Fibroblast of the conjunctiva (primary cell): ENCODE measurements at regions not wholly inside any gene's neighbourhood (a gene's known extent, or its start where the extent isn't known, plus 50 kb on each side); places are given as distances from the start of the nearest gene placed in this dataset.
A peak's percentile ranks its signal among the peaks of the same experiment; 100 is the strongest.
"Not testable (repeated sequence)": the region's sequence is repeated elsewhere in the genome, so short reads cannot be mapped to it uniquely, and the experiment has no call there.

Experiments
- DNase-seq: peaks from one replicate; pipeline ENCODE4 v3.0.0-alpha.2; 2010; ENCODE audit warnings: low read depth

DNA sequence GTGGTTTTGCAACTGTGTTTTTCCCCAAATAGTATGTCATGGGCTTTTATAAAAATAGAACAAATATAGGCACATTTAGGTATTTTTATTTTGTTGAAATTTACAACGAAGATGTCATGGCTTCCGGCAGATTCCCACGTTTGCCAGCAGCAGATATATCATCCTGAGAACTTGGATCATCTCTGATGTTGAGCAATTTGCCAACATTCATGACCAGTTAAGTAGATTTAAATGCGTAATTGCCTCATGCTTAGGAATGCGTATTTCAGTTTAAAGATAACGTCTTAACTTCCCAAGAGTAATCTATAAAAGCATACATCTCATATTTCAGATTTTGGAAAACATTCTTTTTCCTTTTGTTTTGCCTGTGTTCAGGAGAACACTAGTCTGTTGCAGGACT lies 457.8 kb downstream of the QKI start:
- peak; percentile 68 for DNase-seq

DNA sequence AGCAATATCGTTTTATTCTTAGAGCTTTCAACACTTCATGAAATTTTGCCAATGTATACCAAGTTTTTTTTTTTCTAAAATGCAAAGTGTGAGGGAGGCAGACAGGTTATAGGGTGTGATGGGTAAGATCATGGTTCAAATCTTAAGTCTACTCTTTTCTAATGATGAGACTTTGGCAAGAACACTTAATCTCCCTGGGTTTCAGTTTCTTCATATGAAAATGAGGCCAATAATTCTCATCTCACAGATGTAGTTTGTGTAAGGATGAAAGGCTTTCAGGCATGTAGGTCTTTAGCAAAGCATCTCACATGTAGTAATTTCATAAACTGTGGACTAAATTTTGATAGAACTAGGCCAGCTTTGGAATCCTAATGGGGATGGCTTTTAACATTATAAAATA lies 457.1 kb downstream of the QKI start:
- DNase-seq, result no peak

DNA sequence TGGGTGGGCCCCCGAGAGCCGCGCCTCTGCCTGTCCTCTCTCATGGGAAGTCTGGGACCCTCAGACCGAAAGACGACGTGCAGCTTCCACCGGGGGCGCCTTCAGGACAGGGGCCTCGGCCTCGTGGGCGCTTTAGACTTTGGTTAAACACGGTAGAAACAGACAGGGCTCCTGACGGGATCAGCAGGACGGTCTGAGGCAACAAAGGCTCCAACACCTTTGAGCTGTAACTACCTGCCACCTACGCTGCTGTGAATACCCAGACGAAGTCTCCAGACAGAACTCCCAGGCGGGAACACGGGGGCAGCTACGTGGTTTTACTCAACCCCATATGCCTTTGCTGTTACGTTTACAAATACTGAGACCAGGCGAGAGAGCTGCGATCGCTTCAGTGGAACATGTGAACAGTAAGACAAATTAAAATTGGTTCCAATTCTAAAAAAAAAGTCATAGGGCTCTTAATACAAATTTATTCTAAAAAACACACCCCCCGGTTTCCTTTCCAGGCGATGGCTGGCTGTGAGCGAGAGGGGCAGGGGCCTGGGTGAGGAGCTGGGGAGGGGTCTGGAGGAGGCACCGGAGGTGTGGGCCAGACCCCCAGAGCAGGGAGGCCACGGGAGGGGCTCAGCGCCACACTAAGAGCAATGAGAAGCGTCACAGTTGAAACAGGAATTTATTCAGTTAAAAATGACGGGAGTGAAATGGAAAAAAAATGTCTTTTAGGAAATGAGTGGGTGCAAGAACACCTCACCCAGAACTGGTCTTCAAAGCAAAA lies 453.2 kb downstream of the QKI start:
- DNase-seq, result no peak

GRCh38 chr6:163866192-163866591 lies 451.7 kb downstream of the QKI start:
- no peak for DNase-seq

DNA sequence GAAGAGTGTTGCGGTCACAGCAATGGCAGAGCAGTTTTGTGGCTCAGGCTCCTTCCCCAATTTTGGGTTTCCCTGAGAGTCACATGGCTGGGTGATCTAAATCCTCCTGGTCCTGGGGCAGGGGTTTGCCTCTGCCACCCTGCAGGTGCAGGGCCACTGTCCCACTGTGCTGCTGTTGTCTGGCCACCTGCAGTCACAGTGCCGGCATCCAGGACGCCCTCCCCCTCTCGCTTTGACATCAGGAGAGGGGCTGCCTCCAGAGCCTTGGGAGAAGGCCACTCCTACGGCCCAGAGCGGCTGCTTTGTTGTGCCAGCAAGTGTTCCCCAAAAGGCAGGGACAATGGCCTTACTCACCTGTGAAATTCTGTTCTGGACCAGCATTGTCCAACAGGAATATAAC lies 449.0 kb downstream of the QKI start:
- no peak for DNase-seq

- no peak for DNase-seq
These were observed 448.2 kb downstream of the QKI start for GRCh38 chr6:163862701-163863100.

GRCh38 chr6:163861627-163862026 lies 447.1 kb downstream of the QKI start:
- no peak for DNase-seq

GRCh38 chr6:163860287-163861081 lies 446.0 kb downstream of the QKI start:
- no peak for DNase-seq

DNA sequence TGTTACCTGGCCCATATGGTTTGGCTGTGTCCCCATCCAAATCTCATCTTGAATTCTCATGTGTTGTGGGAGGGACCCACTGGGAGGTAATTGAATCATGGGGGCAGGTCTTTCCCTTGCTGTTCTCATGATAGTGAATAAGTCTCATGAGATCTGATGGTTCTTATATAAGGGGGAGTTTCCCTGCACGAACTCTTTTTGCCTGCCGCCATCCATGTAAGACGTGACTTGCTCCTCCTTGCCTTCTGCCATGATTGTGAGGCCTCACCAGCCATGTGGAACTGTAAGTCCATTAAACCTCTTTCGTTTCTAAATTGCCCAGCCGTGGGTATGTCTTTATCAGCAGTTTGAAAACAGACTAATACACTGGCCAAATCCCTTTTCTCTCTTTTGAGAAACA lies 444.4 kb downstream of the QKI start:
- not testable (repeated sequence) for DNase-seq

DNA sequence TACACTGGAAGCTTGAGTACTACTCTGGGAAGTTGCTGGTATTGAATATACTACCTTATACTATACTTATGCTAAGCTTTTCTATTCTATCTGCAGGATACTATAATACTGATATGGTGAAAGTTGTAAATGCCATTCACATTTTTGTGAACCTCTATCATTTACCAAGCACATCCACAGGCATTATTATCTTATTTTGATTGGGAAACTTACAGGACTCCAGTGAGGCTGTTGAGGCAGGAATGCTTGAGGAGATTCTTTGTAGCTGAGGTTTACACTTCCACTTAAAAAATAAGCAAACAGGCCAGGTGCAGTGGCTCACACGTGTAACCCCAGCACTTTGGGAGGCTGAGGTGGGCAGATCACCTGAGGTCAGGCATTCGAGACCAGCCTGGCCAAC lies 442.9 kb downstream of the QKI start:
- DNase-seq, result no peak

DNA sequence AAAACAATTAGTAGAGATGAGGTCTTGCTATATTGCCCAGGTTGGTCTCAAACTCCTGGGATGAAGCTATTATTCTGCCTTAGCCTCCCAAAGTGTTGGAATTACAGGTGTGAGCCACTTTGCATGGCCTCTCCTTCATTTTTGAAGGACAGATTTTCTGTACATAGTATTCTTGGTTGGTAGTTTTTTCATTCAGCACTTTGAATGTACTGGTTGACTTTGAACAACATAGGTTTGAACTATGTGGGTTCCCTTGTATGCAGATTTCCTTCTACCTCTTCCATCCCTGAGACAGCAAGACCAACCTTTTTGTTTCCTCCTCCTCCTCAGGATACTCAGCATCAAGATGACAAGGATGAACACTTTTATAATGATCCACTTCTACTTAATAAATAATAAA lies 436.4 kb downstream of the QKI start:
- no peak for DNase-seq

DNA sequence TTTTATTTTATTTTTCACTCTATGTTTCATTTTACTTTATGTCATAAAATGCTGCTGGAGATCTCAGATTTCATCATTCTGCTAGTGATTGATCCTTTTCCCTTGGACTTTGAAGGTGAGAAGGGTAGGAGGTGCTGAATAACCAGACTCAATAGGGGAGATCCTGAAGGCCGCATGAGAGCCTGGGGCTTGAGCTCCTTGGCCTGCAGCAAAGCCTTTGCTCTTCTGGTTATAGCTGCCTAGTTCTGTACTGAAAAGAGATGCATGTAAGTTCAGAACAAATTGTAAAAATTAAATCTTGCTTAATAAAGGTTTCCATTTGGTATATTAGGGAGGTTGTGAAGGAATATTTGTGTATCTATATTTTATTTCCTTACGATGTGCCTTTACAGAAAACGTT lies 430.2 kb downstream of the QKI start:
- DNase-seq, result no peak

- DNase-seq, result no peak
These were observed 429.8 kb downstream of the QKI start for GRCh38 chr6:163844357-163844756.

- DNase-seq, result no peak
These were observed 428.7 kb downstream of the QKI start for GRCh38 chr6:163843218-163843617.

GRCh38 chr6:163842467-163842866 lies 427.9 kb downstream of the QKI start:
- no peak for DNase-seq

DNA sequence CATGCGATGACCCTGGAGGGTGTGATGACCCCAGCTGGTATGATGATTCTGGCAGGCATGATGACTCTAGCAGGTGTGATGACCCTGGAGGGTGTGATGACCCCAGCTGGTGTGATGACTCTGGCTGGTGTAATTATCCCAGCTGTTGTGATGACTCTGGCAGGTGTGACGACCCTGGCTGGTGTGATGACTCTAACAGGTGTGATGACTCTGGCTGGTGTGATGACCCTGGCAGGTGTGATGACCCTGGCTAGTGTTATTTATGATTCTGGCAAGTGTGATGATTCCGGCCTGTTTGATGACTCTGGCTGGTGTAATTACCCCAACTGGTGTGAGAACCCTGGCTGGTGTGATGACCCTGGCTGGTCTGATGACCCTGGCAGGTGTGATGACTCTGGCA lies 427.2 kb downstream of the QKI start:
- DNase-seq, result no peak

GRCh38 chr6:163841326-163841725 lies 426.8 kb downstream of the QKI start:
- DNase-seq, result no peak

- DNase-seq, result no peak
These were observed 426.4 kb downstream of the QKI start for GRCh38 chr6:163840880-163841279.

GRCh38 chr6:163839296-163839695 lies 424.8 kb downstream of the QKI start:
- DNase-seq, result no peak

- no peak for DNase-seq
These were observed 423.3 kb downstream of the QKI start for GRCh38 chr6:163837691-163838431.

DNA sequence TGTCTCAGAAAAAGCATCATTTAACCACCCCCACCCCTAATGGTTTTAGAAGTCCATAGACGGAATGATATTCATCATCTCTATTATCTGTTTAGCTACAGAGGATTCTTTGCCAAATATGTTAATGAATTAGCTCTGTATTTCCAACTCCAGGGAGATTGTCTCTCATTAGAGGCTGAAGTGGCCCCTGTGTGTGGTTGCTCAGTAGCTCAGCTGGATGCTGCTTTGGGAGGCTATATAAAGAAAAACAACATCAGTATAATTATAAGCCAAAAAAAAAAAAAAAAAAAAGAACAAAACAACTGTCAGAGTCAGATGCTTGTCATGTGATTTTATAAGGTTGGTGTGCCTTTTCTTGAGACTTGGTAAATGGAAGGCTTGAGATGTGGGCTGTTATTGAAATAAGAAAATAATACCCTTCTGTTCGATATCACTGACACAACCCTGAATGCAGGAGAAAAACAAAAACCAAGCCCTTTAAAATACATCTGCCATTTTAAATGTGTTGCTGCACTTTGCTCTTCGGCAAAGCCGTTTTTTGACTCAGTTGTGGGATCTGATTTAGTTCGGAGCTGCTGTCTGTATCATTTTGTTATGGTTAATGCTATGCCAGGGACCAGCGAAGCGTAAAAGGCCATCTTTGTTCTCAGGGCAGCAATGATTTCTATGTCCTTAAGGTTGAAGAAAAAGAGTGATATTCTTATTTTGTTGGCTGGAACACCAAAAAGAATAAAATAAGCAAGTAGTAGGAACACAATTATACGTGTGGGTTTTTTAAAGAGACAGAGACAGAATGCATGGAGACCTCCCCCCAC lies 422.6 kb downstream of the QKI start:
- DNase-seq, result no peak
